ENCODE measurements at regions not wholly inside any gene's neighbourhood (a gene's known extent, or its start where the extent isn't known, plus 50 kb on each side); places are given as distances from the start of the nearest gene placed in this dataset.

- no peak overlapping the region for H3K4me2 ChIP-seq
- H3K4me3 ChIP-seq (ENCODE audit: low read depth in 2 of 2, low read length in 1 of 2), result no peak overlapping the region
- H3K9me3 ChIP-seq, result no peaks in the 10 kb centered on the region
- no peak overlapping the region for H2AFZ ChIP-seq (ENCODE audit: low read depth)
- H3K79me2 ChIP-seq (ENCODE audit: insufficient read depth), result no peaks in the 10 kb centered on the region
- H3F3A ChIP-seq (replicated peaks; ENCODE audit: insufficient read depth), result no peaks in the 10 kb centered on the region
- CTCF ChIA-PET, result interaction anchor here (1.1 kb wide), 1 partner anchor 8 kb away, joined by 3 read pairs; no protein-coding TSS in a partner anchor
- H4K20me1 ChIP-seq (ENCODE audit: insufficient read depth), result no peaks in the 10 kb centered on the region
- DNase-seq, result no peak
- TF ChIP-seq USF2 (IDR thresholded peaks at IDR 0.05; ENCODE audit: borderline replicate concordance, low read depth, low read length), result no peak
- no peak for TF ChIP-seq ZBTB33 (IDR thresholded peaks at IDR 0.05; ENCODE audit: borderline replicate concordance, low read depth)
- no peak for TF ChIP-seq MEF2A (IDR thresholded peaks at IDR 0.05; ENCODE audit: borderline replicate concordance, low read depth)
- no peak for TF ChIP-seq RCOR1 (IDR thresholded peaks at IDR 0.05; ENCODE audit: low read length)
- TF ChIP-seq, protein P1, sequence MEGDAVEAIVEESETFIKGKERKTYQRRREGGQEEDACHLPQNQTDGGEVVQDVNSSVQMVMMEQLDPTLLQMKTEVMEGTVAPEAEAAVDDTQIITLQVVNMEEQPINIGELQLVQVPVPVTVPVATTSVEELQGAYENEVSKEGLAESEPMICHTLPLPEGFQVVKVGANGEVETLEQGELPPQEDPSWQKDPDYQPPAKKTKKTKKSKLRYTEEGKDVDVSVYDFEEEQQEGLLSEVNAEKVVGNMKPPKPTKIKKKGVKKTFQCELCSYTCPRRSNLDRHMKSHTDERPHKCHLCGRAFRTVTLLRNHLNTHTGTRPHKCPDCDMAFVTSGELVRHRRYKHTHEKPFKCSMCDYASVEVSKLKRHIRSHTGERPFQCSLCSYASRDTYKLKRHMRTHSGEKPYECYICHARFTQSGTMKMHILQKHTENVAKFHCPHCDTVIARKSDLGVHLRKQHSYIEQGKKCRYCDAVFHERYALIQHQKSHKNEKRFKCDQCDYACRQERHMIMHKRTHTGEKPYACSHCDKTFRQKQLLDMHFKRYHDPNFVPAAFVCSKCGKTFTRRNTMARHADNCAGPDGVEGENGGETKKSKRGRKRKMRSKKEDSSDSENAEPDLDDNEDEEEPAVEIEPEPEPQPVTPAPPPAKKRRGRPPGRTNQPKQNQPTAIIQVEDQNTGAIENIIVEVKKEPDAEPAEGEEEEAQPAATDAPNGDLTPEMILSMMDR (IDR thresholded peaks at IDR 0.05), result no peak
- TF ChIP-seq RXRA (IDR thresholded peaks at IDR 0.05; ENCODE audit: borderline replicate concordance, low read depth), result no peak
- TF ChIP-seq JUND (IDR thresholded peaks at IDR 0.05), result no peak
- no peak for TF ChIP-seq TAF1 (IDR thresholded peaks at IDR 0.05; ENCODE audit: borderline replicate concordance, low read depth, low read length)
- TF ChIP-seq FOSL2 (IDR thresholded peaks at IDR 0.05; ENCODE audit: borderline replicate concordance, low read depth), result no peak
- no peak for TF ChIP-seq NFIC (IDR thresholded peaks at IDR 0.05; ENCODE audit: borderline replicate concordance)
- TF ChIP-seq GABPA (IDR thresholded peaks at IDR 0.05; ENCODE audit: low read depth), result no peak
- TF ChIP-seq MAX (IDR thresholded peaks at IDR 0.05; ENCODE audit: low read depth), result no peak
- TF ChIP-seq FOXJ3 (CRISPR knock-in tag; IDR thresholded peaks at IDR 0.05), result no peak
- no peak for TF ChIP-seq MXI1 (IDR thresholded peaks at IDR 0.05; ENCODE audit: low read depth, low read length)
- no peak for TF ChIP-seq SMC3 (IDR thresholded peaks at IDR 0.05; ENCODE audit: low read depth, low read length)
- no peaks in the 10 kb centered on the region; a peak in 1 of 4 replicates for H3K4me1 ChIP-seq (ENCODE audit: control insufficient read depth in 1 of 2, insufficient read depth in 2 of 2, low read depth in 1 of 2, low read length in 1 of 2)
- H3K9me2 ChIP-seq, result no peaks in the 10 kb centered on the region
- H3K27me3 ChIP-seq (ENCODE audit: insufficient read depth), result no peaks in the 10 kb centered on the region
- H3K9ac ChIP-seq, result no peak overlapping the region
- no peak overlapping the region for H3K27ac ChIP-seq (ENCODE audit: low read depth in 2 of 2, low read length in 1 of 2)
- H3K36me3 ChIP-seq (replicated peaks in 1 of 2; ENCODE audit: control insufficient read depth in 1 of 2, insufficient read depth in 2 of 2, low read length in 1 of 2), result no peaks in the 10 kb centered on the region
- POLR2A ChIA-PET, result no interaction called here
- 27% methylated on average over 2 of the region's 2 CpGs for WGBS (ENCODE audit: low lambda C conversion rate)
Observed at GRCh38 chr2:2798337-2798736, 467.3 kb upstream of the MYT1L start.
